ENCODE measurements at regions not wholly inside any gene's neighbourhood (a gene's known extent, or its start where the extent isn't known, plus 50 kb on each side); places are given as distances from the start of the nearest gene placed in this dataset.

DNA sequence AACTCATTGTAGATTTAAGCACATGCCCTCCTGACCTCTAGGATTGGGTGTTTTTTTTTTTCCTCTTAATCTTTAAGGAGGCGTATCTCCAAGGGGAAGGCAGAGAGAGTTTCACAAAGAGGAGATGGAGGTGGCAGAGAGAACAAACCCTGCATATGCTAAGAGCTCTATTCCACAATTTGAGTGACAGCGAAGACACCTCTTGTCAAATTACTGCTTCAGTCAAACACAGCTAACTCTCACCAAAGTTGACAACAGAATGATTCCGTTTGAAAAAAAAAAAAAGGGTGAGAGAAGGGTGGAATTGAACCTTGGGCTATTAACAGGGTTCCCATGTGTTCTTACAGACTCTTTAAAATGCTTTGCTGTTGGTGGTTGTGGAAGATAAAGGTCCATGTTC, 112.6 kb downstream of the NXPE2 start:
- DNase-seq (ENCODE audit: low spot score) (no peak), ATAC-seq (ENCODE audit: insufficient number of reproducible peaks, low FRiP score, low read depth) (no peak)
- TF ChIP-seq, protein P1, sequence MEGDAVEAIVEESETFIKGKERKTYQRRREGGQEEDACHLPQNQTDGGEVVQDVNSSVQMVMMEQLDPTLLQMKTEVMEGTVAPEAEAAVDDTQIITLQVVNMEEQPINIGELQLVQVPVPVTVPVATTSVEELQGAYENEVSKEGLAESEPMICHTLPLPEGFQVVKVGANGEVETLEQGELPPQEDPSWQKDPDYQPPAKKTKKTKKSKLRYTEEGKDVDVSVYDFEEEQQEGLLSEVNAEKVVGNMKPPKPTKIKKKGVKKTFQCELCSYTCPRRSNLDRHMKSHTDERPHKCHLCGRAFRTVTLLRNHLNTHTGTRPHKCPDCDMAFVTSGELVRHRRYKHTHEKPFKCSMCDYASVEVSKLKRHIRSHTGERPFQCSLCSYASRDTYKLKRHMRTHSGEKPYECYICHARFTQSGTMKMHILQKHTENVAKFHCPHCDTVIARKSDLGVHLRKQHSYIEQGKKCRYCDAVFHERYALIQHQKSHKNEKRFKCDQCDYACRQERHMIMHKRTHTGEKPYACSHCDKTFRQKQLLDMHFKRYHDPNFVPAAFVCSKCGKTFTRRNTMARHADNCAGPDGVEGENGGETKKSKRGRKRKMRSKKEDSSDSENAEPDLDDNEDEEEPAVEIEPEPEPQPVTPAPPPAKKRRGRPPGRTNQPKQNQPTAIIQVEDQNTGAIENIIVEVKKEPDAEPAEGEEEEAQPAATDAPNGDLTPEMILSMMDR (IDR thresholded peaks at IDR 0.05) = no peak
- no peak overlapping the region for H3K4me3 ChIP-seq
- H3K27ac ChIP-seq = no peak overlapping the region
- H3K36me3 ChIP-seq = no peaks in the 10 kb centered on the region
- H3K9me3 ChIP-seq = no peaks in the 10 kb centered on the region
- H3K27me3 ChIP-seq (replicated peaks; ENCODE audit: insufficient read depth) = no peaks in the 10 kb centered on the region
- H3K4me1 ChIP-seq (ENCODE audit: control insufficient read depth in 1 of 2, low read depth in 2 of 2) = no peaks in the 10 kb centered on the region

DNA sequence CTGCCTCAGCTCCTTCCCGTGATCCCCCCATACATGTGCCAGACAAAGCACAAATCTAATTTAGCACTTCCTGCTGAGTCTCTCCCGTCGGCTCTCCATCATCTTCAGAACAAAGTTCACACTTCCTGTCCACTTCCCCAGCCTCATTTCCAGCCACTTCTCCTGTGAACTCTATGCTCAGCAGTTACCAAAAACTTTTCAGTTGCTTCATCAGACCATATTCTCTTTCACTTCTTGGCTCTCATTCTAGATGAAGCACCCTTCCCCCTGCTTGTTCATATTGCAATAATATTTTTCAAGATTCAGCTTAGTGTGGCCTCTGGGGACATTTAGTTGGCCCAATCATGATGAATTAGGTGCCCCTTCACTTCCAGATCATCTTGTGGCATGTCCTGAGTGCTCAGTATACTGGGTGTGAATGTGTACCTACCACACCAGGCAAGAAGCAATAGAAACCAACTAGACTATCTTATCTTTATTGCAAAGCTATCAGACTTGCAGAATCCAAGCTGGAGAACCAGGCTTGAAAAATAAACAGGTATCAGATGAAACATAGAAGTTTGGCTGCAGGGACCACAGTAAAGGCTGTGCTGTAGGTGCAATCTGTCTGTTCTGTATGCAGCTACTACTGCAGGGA, 115.8 kb downstream of the NXPE2 start:
- Histone ChIP-seq H3K9me3 (no peaks in the 10 kb centered on the region), H3K27ac (no peak overlapping the region), H3K4me3 (no peak overlapping the region), H3K27me3 (replicated peaks; ENCODE audit: insufficient read depth) (no peaks in the 10 kb centered on the region), H3K36me3 (no peaks in the 10 kb centered on the region), H3K4me1 (ENCODE audit: control insufficient read depth in 1 of 2, low read depth in 2 of 2) (peaks cover 0 to 10% of the 10 kb centered on the region in 2 donors)
- TF ChIP-seq, protein P1 (IDR thresholded peaks at IDR 0.05) = no peak
- DNase-seq (ENCODE audit: low spot score) (no peak), ATAC-seq (ENCODE audit: insufficient number of reproducible peaks, low FRiP score, low read depth) (no peak)

DNA sequence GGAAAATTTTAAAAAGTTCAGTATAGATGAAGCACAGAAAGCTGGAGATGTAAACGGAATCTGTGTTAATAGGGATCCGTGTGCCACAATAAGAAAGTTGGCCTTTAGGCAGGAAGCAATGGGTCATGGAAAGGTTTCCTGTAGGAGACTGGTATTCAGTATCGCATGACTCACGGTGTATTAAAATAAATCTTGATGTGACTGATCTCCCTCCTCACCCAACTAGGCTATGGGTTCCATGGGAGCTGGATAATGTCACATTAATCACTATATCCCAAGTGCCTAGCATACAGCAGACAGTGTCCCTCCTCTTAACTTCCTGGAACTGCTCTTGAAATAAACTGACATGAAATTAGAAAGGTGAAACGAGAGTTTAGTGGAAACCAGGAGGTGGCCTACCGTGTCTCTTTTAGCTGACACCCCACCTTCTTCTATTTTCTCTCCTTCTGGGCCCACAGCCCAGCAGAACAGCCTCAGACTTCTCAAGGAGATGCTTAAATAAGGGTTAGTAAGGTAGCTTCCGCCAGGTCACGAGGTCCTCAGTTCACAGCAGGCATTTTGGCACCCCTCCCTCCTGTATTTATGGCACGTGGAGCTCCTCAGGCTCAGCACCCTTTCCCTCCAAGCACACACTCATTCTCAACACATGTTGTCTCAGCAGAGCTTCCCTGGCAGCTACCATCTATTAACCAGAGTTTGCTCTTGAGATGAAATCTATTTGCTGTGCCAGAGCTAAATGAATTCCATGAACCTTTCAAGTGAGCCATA, 118.8 kb downstream of the NXPE2 start:
- Histone ChIP-seq H3K36me3 (no peaks in the 10 kb centered on the region), H3K9me3 (no peaks in the 10 kb centered on the region), H3K4me1 (ENCODE audit: control insufficient read depth in 1 of 2, low read depth in 2 of 2) (peaks cover 0 to 10% of the 10 kb centered on the region in 2 donors), H3K27me3 (replicated peaks; ENCODE audit: insufficient read depth) (no peaks in the 10 kb centered on the region), H3K27ac (peak overlapping the region; percentile 20 to 22), H3K4me3 (no peak overlapping the region)
- ATAC-seq (ENCODE audit: insufficient number of reproducible peaks, low FRiP score, low read depth) = no peak
- no peak for DNase-seq (ENCODE audit: low spot score)
- TF ChIP-seq, protein P1 (IDR thresholded peaks at IDR 0.05) = no peak

DNA sequence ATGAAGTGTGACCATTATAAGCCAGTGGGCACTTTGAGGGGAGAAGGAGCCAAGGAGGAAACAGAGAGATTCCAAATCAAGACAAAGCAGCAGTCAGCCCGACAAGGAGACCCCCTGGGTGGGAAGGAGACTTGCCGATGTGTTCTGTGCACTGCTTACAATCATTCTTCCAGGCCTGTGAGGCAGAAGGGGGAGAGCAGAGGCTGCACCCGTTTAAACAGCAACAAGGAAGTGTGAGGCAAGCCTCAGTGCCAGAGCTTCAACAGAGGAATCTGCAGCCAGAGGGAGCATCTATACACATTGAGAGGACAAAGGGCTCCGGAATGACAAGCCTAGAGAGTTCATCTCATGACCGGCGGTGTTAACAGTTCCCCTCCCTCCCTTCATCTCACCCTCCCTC, 121.1 kb downstream of the NXPE2 start:
- no peaks in the 10 kb centered on the region for H3K9me3 ChIP-seq
- no peak for DNase-seq (ENCODE audit: low spot score)
- H3K4me3 ChIP-seq = no peak overlapping the region
- no peaks in the 10 kb centered on the region for H3K27me3 ChIP-seq (replicated peaks; ENCODE audit: insufficient read depth)
- peaks cover 0 to 10% of the 10 kb centered on the region in 2 donors for H3K4me1 ChIP-seq (ENCODE audit: control insufficient read depth in 1 of 2, low read depth in 2 of 2)
- no peak for ATAC-seq (ENCODE audit: insufficient number of reproducible peaks, low FRiP score, low read depth)
- TF ChIP-seq, protein P1 (IDR thresholded peaks at IDR 0.05) = no peak
- H3K36me3 ChIP-seq = no peaks in the 10 kb centered on the region
- no peak overlapping the region for H3K27ac ChIP-seq

DNA sequence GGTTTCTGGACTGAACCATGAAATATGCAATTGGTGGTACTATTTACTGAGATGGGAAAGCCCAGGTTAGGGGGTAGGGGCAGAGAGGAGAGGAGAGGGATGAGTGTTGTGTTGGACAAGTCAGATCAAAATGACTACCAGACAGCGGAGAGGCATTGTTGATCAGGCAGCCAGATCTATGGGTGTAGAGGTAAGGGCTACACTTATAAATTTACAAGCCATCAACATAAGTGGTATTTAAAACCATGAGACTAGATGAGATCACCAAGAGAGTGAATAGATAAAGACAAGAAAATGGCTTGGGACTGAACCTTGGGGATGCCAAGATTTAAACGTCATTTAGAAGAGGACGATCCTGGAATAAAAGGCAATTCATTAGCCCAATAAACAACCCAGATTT, 123.4 kb downstream of the NXPE2 start:
- DNase-seq (ENCODE audit: low spot score) (no peak), ATAC-seq (ENCODE audit: insufficient number of reproducible peaks, low FRiP score, low read depth) (no peak)
- no peak overlapping the region for H3K27ac ChIP-seq
- H3K36me3 ChIP-seq = no peaks in the 10 kb centered on the region
- TF ChIP-seq, protein P1 (IDR thresholded peaks at IDR 0.05) = no peak
- H3K27me3 ChIP-seq (replicated peaks; ENCODE audit: insufficient read depth) = no peaks in the 10 kb centered on the region
- peaks cover 0 to 5% of the 10 kb centered on the region in 2 donors for H3K4me1 ChIP-seq (ENCODE audit: control insufficient read depth in 1 of 2, low read depth in 2 of 2)
- H3K9me3 ChIP-seq = no peaks in the 10 kb centered on the region
- H3K4me3 ChIP-seq = no peak overlapping the region
